Endodermal cell (in vitro differentiated cells): ENCODE measurements at regions not wholly inside any gene's neighbourhood (a gene's known extent, or its start where the extent isn't known, plus 50 kb on each side); places are given as distances from the start of the nearest gene placed in this dataset.
"Not testable (repeated sequence)": the region's sequence is repeated elsewhere in the genome, so short reads cannot be mapped to it uniquely, and the experiment has no call there.

Source experiments
- DNase-seq: peaks from one replicate; pipeline ENCODE4 v3.0.0-alpha.2; 2017
- H3K27ac ChIP-seq: 2 replicates; pipeline ENCODE4 v1.5.1; 2013; ENCODE audit warnings: mild to moderate bottlenecking, low read depth, low read length, moderate library complexity
- H3K27me3 ChIP-seq: 2 replicates; pipeline ENCODE4 v1.6.1; 2013; ENCODE audit warnings: mild to moderate bottlenecking, low read length, moderate library complexity; ENCODE audit not compliant: insufficient read depth, control insufficient read depth, poor library complexity, severe bottlenecking
- H3K36me3 ChIP-seq: 2 replicates; pipeline ENCODE4 v1.7.0; 2013; ENCODE audit warnings: mild to moderate bottlenecking, low read length, moderate library complexity; ENCODE audit not compliant: control insufficient read depth, insufficient read depth
- H3K4me1 ChIP-seq: one replicate; pipeline ENCODE4 v1.7.0; 2013; ENCODE audit warnings: low read length; ENCODE audit not compliant: control insufficient read depth, insufficient read depth
- H3K4me3 ChIP-seq: 2 replicates; pipeline ENCODE4 v1.5.1; 2013; ENCODE audit warnings: mild to moderate bottlenecking, low read length, moderate library complexity
- H3K9ac ChIP-seq: 2 replicates; pipeline ENCODE4 v1.6.1; 2013; ENCODE audit warnings: mild to moderate bottlenecking, low read length, moderate library complexity; ENCODE audit not compliant: poor library complexity, severe bottlenecking; ENCODE audit errors: extremely low read depth
- H3K9me3 ChIP-seq: 2 replicates; pipeline ENCODE4 v1.6.1; 2013; ENCODE audit warnings: mild to moderate bottlenecking, low read length, moderate library complexity; ENCODE audit not compliant: control insufficient read depth
- H3K27ac Mint-ChIP-seq: 2 replicates; pipeline ENCODE4 v1.8.0; 2020; ENCODE audit warnings: mixed read lengths
- H3K27me3 Mint-ChIP-seq: 2 replicates; pipeline ENCODE4 v1.8.0; 2021; ENCODE audit warnings: mild to moderate bottlenecking, mixed read lengths; ENCODE audit not compliant: insufficient read depth
- H3K36me3 Mint-ChIP-seq: 2 replicates; pipeline ENCODE4 v1.8.0; 2020; ENCODE audit warnings: low read depth, mixed read lengths
- H3K4me1 Mint-ChIP-seq: 2 replicates; pipeline ENCODE4 v1.8.0; 2020; ENCODE audit warnings: mixed read lengths
- H3K4me3 Mint-ChIP-seq: 2 replicates; pipeline ENCODE4 v1.8.0; 2020; ENCODE audit warnings: mild to moderate bottlenecking, moderate library complexity, mixed read lengths
- H3K9me3 Mint-ChIP-seq: 2 replicates; pipeline ENCODE4 v1.8.0; 2020; ENCODE audit warnings: mild to moderate bottlenecking, mixed read lengths
- WGBS, 2 experiments: methylation state at CpG; one replicate each; pipeline versions ENCODE4 v1.1.5 to v1.1.7; 2013; ENCODE audit warnings: missing lambda C conversion rate in 2 of 2, mixed read lengths in 1 of 2; ENCODE audit not compliant: insufficient coverage in 1 of 2, insufficient read length in 1 of 2; 5-methylcytosine and 5-hydroxymethylcytosine counted together
- TF ChIP-seq, protein P1 (sequence below): fragments of 200-600 bp; sonication (generic); conservative IDR thresholded peaks from 2 replicates; pipeline ENCODE4 v1.5.0; 2021; ENCODE audit warnings: antibody characterized with exemption, mild to moderate bottlenecking

DNA sequence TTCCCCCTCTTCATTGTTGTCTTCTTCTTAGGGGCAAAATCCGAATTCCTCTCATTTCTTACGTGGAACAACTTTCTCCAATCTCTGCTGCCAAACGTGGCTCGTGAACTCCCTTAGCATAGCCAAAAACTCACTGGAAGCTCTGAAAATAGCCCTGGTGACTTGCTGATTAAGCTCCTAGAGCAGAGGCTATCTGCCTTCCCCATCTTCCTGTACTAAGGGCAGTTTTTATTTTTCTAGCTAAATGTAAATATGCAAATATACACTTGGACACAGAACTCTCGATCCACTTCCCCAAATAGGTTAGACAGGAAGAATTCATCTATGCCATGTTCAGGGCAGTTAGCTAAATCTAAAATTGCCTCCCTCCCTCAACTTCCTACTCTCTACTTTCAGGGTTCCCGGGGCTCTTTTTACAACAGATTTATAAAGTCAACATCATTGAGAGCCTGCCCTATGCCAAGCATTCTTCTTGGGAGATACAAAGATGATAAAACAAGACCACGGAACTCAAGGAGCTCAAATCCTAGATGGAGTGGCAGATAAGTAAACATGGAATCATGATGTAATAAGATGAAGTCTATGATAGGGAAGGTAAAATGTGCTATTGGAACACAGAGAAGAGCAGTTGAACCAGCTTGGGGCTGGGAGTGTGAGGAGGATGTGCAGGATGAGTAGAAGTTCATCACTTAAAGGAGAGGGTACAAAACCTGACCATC lies 59.4 kb upstream of the FMOD start:
- Histone ChIP-seq H3K4me1 (no peaks in the 10 kb centered on the region), H3K27me3 (no peaks in the 10 kb centered on the region), H3K27ac (no peak overlapping the region), H3K4me3 (no peak overlapping the region), H3K36me3 (no peaks in the 10 kb centered on the region), H3K9ac (no peak overlapping the region), H3K9me3 (peaks cover 12% of the 10 kb centered on the region)
- H3K27ac Mint-ChIP-seq, result no peak overlapping the region
- H3K9me3 Mint-ChIP-seq, result peaks cover 46% of the 10 kb centered on the region
- H3K4me1 Mint-ChIP-seq, result no peaks in the 10 kb centered on the region
- peaks cover 19% of the 10 kb centered on the region for H3K27me3 Mint-ChIP-seq
- TF ChIP-seq, protein P1, sequence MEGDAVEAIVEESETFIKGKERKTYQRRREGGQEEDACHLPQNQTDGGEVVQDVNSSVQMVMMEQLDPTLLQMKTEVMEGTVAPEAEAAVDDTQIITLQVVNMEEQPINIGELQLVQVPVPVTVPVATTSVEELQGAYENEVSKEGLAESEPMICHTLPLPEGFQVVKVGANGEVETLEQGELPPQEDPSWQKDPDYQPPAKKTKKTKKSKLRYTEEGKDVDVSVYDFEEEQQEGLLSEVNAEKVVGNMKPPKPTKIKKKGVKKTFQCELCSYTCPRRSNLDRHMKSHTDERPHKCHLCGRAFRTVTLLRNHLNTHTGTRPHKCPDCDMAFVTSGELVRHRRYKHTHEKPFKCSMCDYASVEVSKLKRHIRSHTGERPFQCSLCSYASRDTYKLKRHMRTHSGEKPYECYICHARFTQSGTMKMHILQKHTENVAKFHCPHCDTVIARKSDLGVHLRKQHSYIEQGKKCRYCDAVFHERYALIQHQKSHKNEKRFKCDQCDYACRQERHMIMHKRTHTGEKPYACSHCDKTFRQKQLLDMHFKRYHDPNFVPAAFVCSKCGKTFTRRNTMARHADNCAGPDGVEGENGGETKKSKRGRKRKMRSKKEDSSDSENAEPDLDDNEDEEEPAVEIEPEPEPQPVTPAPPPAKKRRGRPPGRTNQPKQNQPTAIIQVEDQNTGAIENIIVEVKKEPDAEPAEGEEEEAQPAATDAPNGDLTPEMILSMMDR, result no peak
- H3K36me3 Mint-ChIP-seq, result peaks cover 2% of the 10 kb centered on the region
- DNase-seq, result no peak
- WGBS, 2 experiments, result 78% methylated on average over 6 to 7 of the region's 7 CpGs
- H3K4me3 Mint-ChIP-seq, result no peak overlapping the region

GRCh38 chr1:203411431-203411830 lies 60.5 kb upstream of the FMOD start:
- H3K36me3 Mint-ChIP-seq, H3K4me3 ChIP-seq, H3K4me1 ChIP-seq, H3K27ac Mint-ChIP-seq, DNase-seq, H3K9ac ChIP-seq, H3K27me3 ChIP-seq, H3K36me3 ChIP-seq, H3K4me3 Mint-ChIP-seq, H3K4me1 Mint-ChIP-seq, H3K27ac ChIP-seq: not testable (repeated sequence)
- WGBS, 2 experiments, result 94 to 96% methylated on average over 3 to 9 of the region's 9 CpGs
- H3K9me3 Mint-ChIP-seq, result peaks cover 51% of the 10 kb centered on the region
- H3K9me3 ChIP-seq, result peaks cover 12% of the 10 kb centered on the region
- peaks cover 25% of the 10 kb centered on the region for H3K27me3 Mint-ChIP-seq

DNA sequence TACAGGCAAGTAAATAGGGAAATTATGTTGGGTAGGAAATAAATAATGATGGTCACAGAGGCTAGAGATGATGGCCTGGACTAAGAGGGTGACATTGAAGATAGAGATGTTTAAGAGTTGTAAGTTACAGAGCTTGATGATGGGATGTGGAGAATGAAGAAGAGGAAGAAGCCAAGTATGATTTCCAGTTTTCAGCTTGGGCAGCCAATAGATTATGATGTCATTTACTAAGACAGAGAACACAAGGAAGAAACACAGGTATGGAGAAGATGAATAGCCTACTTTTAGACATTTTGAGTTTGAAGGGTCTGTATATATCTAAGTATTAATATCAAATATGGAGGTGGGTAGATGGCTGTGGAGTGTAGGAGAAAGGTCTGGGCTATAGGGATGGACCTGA lies 56.0 kb upstream of the PRELP start:
- Mint-ChIP-seq H3K27me3 (peaks cover 26% of the 10 kb centered on the region), H3K4me3 (no peak overlapping the region), H3K9me3 (peaks cover 17% of the 10 kb centered on the region), H3K27ac (no peak overlapping the region), H3K36me3 (no peaks in the 10 kb centered on the region), H3K4me1 (no peaks in the 10 kb centered on the region)
- TF ChIP-seq, protein P1, result no peak
- DNase-seq, result no peak
- Histone ChIP-seq H3K36me3 (no peaks in the 10 kb centered on the region), H3K27ac (no peak overlapping the region), H3K4me1 (no peaks in the 10 kb centered on the region), H3K9ac (no peak overlapping the region), H3K9me3 (no peaks in the 10 kb centered on the region), H3K27me3 (no peaks in the 10 kb centered on the region), H3K4me3 (no peak overlapping the region)

GRCh38 chr1:203420263-203420662 lies 55.3 kb upstream of the PRELP start:
- no peak overlapping the region for H3K4me3 ChIP-seq
- H3K9ac ChIP-seq, result no peak overlapping the region
- Mint-ChIP-seq H3K36me3 (no peaks in the 10 kb centered on the region), H3K9me3 (peaks cover 10% of the 10 kb centered on the region), H3K4me1 (no peaks in the 10 kb centered on the region), H3K27me3 (peaks cover 26% of the 10 kb centered on the region), H3K27ac (no peak overlapping the region), H3K4me3 (no peak overlapping the region)
- H3K4me1 ChIP-seq, result no peaks in the 10 kb centered on the region
- H3K27ac ChIP-seq, result no peak overlapping the region
- 87 to 90% methylated on average over 1 of the region's 1 CpG for WGBS, 2 experiments
- TF ChIP-seq, protein P1, result no peak
- H3K9me3 ChIP-seq, result no peaks in the 10 kb centered on the region
- no peaks in the 10 kb centered on the region for H3K27me3 ChIP-seq
- no peaks in the 10 kb centered on the region for H3K36me3 ChIP-seq
- no peak for DNase-seq
